GM23338 (cell line): ENCODE measurements at regions not wholly inside any gene's neighbourhood (a gene's known extent, or its start where the extent isn't known, plus 50 kb on each side); places are given as distances from the start of the nearest gene placed in this dataset.

Experiments
- ATAC-seq: fragments of 200-7000 bp; cut with Tn5 transposase; 3 replicates; pipeline ENCODE4 v1.9.1; 2020
- DNase-seq: peaks from one replicate; pipeline ENCODE4 v3.0.0-alpha.2; 2015; ENCODE audit warnings: low spot score
- H2AFZ ChIP-seq: fragments of 200-600 bp; sonication (generic); 2 replicates; pipeline ENCODE4 v1.8.0; 2016; ENCODE audit warnings: antibody characterized with exemption, mild to moderate bottlenecking, moderate library complexity
- H3F3A ChIP-seq: fragments of 200-600 bp; sonication (generic); replicated peaks from 2 replicates; pipeline ENCODE4 v1.8.0; 2017; ENCODE audit warnings: antibody characterized with exemption, mixed run types, low read depth
- H3K27ac ChIP-seq: fragments of 200-600 bp; sonication (generic); 2 replicates; pipeline ENCODE4 v1.6.1; 2016; ENCODE audit warnings: low read depth
- H3K27me3 ChIP-seq: fragments of 200-600 bp; sonication (generic); 2 replicates; pipeline ENCODE4 v1.8.0; 2016; ENCODE audit warnings: mild to moderate bottlenecking, mixed run types, moderate library complexity; ENCODE audit not compliant: insufficient read depth
- H3K36me3 ChIP-seq: fragments of 200-600 bp; sonication (generic); 2 replicates; pipeline ENCODE4 v1.8.0; 2016; ENCODE audit warnings: mild to moderate bottlenecking; ENCODE audit not compliant: insufficient read depth
- H3K4me1 ChIP-seq: fragments of 200-600 bp; sonication (generic); 2 replicates; pipeline ENCODE4 v1.8.0; 2016; ENCODE audit warnings: mild to moderate bottlenecking, moderate library complexity; ENCODE audit not compliant: insufficient read depth
- H3K4me2 ChIP-seq: fragments of 200-600 bp; sonication (generic); 2 replicates; pipeline ENCODE4 v1.7.1; 2017; ENCODE audit warnings: mixed run types
- H3K4me3 ChIP-seq: fragments of 200-600 bp; sonication (generic); 2 replicates; pipeline ENCODE4 v1.6.1; 2016; ENCODE audit warnings: mixed run types
- H3K79me2 ChIP-seq: fragments of 200-600 bp; sonication (generic); replicated peaks from 2 replicates; pipeline ENCODE4 v1.8.0; 2017; ENCODE audit warnings: mild to moderate bottlenecking; ENCODE audit not compliant: insufficient read depth
- H3K9me2 ChIP-seq: fragments of 200-600 bp; sonication (generic); 2 replicates; pipeline ENCODE4 v1.8.0; 2017; ENCODE audit not compliant: insufficient read depth
- H4K20me1 ChIP-seq: fragments of 200-600 bp; sonication (generic); replicated peaks from 2 replicates; pipeline ENCODE4 v1.8.0; 2017; ENCODE audit warnings: mild to moderate bottlenecking; ENCODE audit not compliant: insufficient read depth
- H3K27ac Mint-ChIP-seq: 2 replicates; pipeline ENCODE4 v1.8.0; 2020; ENCODE audit warnings: inconsistent platforms, mild to moderate bottlenecking, moderate library complexity, mixed read lengths
- H3K27me3 Mint-ChIP-seq: 3 replicates; pipeline ENCODE4 v1.8.0; 2022; ENCODE audit warnings: low read depth, mild to moderate bottlenecking, moderate library complexity, mixed read lengths, inconsistent platforms; ENCODE audit not compliant: insufficient read depth, poor library complexity
- H3K36me3 Mint-ChIP-seq: 3 replicates; pipeline ENCODE4 v1.8.0; 2021; ENCODE audit warnings: low read depth, mild to moderate bottlenecking, inconsistent platforms, moderate library complexity, mixed read lengths
- H3K4me1 Mint-ChIP-seq: 3 replicates; pipeline ENCODE4 v1.8.0; 2020; ENCODE audit warnings: mild to moderate bottlenecking, inconsistent platforms, mixed read lengths
- H3K4me3 Mint-ChIP-seq: 3 replicates; pipeline ENCODE4 v1.8.0; 2021; ENCODE audit warnings: moderate library complexity, mild to moderate bottlenecking, inconsistent platforms, mixed read lengths
- H3K9me3 Mint-ChIP-seq: 3 replicates; pipeline ENCODE4 v1.8.0; 2020; ENCODE audit warnings: moderate library complexity, mild to moderate bottlenecking, inconsistent platforms, mixed read lengths
- CREB1 ChIP-seq: fragments of 250-450 bp; sonication (Bioruptor Pico); IDR thresholded peaks from 2 replicates; pipeline ENCODE4 v1.5.0; 2020; ENCODE audit warnings: low read depth, mild to moderate bottlenecking, moderate library complexity
- CTCF ChIP-seq, 2 experiments: fragments of 200-600 bp in 1 of 2; sonication (generic) in 1 of 2; conservative IDR thresholded peaks; 2 replicates each; pipeline versions ENCODE4 v1.5.1 to v1.6.1; 2016 to 2017; ENCODE audit warnings: antibody characterized with exemption in 2 of 2, low read depth in 2 of 2, mild to moderate bottlenecking in 2 of 2, moderate library complexity in 1 of 2
- EZH2phosphoT487 ChIP-seq: fragments of 200-600 bp; sonication (generic); IDR thresholded peaks from one replicate; pipeline ENCODE4 v1.8.1; 2018; ENCODE audit warnings: antibody characterized with exemption; ENCODE audit not compliant: unreplicated experiment
- NANOG ChIP-seq: IDR thresholded peaks from 2 replicates; pipeline ENCODE4 v1.6.1; 2016; ENCODE audit warnings: antibody characterized with exemption, borderline replicate concordance
- REST ChIP-seq: IDR thresholded peaks from one replicate; pipeline ENCODE4 v1.6.1; 2018; ENCODE audit warnings: antibody characterized with exemption; ENCODE audit not compliant: unreplicated experiment
- STAT1 ChIP-seq: IDR thresholded peaks from one replicate; pipeline ENCODE4 v1.6.1; 2016; ENCODE audit warnings: antibody characterized with exemption; ENCODE audit not compliant: unreplicated experiment
- ZNF331 ChIP-seq: fragments of 250-450 bp; sonication (Bioruptor Pico); IDR thresholded peaks from 2 replicates; pipeline ENCODE4 v1.5.0; 2020; ENCODE audit warnings: low read depth, mild to moderate bottlenecking, moderate library complexity
- TF ChIP-seq, protein P1 (sequence below): IDR thresholded peaks from 2 replicates; pipeline ENCODE4 v1.6.1; 2016; ENCODE audit warnings: antibody characterized with exemption

DNA sequence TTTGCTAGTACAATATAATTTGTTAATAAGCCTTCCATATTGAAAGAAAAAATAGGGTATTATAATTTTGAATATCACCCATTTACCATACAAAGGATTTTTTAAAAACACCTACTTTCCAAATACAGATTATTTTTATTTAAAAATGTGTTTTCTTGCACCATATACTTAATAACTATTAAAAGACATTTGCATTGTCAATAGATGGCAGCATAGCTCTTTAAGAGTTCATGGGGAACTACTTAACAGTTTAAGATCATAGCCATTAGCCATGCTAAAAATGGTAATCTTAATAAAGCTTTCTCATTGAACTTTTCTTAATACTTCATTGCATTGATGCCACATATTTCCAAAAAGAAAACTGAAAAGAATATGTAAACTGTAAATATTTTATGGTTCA lies 1995.9 kb downstream of the C4orf33 start:
- Histone ChIP-seq H3K4me3 (no peak overlapping the region), H3K4me1 (no peaks in the 10 kb centered on the region), H3K79me2 (no peaks in the 10 kb centered on the region), H3K27me3 (no peaks in the 10 kb centered on the region), H3K9me2 (no peaks in the 10 kb centered on the region), H3F3A (no peaks in the 10 kb centered on the region), H2AFZ (no peak overlapping the region), H4K20me1 (no peaks in the 10 kb centered on the region), H3K36me3 (no peaks in the 10 kb centered on the region), H3K4me2 (no peak overlapping the region), H3K27ac (no peak overlapping the region)
- peak; percentile 74 for DNase-seq
- H3K36me3 Mint-ChIP-seq, result no peaks in the 10 kb centered on the region
- no peaks in the 10 kb centered on the region for H3K4me1 Mint-ChIP-seq
- no peaks in the 10 kb centered on the region for H3K27me3 Mint-ChIP-seq
- peak; percentile 26; the same call in 1 of the 3 replicates for ATAC-seq
- peak in 1 of 2 experiments; percentile 75; a peak in 3 of 4 replicates for TF ChIP-seq CTCF (conservative IDR thresholded peaks at IDR 0.05; ENCODE audit: low read depth in 2 of 2)
- no peak for TF ChIP-seq ZNF331 (CRISPR knock-in tag)
- H3K4me3 Mint-ChIP-seq, result no peak overlapping the region
- no peaks in the 10 kb centered on the region for H3K9me3 Mint-ChIP-seq
- no peak overlapping the region for H3K27ac Mint-ChIP-seq

DNA sequence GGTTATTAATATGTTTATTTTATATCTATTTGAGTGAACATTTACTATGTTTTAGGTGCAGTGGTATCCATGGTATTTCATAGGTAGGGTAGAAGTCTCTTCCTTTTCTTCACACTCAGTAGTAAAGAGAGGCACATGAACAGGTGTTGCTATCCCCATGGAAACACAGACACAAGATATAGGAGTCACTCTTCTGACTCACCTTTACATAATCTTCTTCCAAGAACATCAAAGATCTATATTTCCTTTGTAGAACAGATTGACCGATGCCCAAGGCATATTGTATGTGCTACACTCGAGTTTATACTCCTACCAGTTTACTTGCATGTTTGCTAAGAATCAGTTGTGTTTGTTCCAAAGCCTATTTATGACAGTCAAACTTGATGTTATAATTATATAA lies 1997.4 kb downstream of the C4orf33 start:
- Histone ChIP-seq H3K27me3 (no peaks in the 10 kb centered on the region), H3K4me2 (no peak overlapping the region), H3F3A (no peaks in the 10 kb centered on the region), H3K27ac (no peak overlapping the region), H3K4me3 (no peak overlapping the region), H3K79me2 (no peaks in the 10 kb centered on the region), H3K9me2 (no peaks in the 10 kb centered on the region), H2AFZ (no peak overlapping the region), H3K36me3 (no peaks in the 10 kb centered on the region), H3K4me1 (no peaks in the 10 kb centered on the region), H4K20me1 (no peaks in the 10 kb centered on the region)
- no peaks in the 10 kb centered on the region; the same call in 2 of the 3 replicates for H3K9me3 Mint-ChIP-seq
- DNase-seq, result no peak
- TF ChIP-seq STAT1, result no peak
- TF ChIP-seq, protein P1, sequence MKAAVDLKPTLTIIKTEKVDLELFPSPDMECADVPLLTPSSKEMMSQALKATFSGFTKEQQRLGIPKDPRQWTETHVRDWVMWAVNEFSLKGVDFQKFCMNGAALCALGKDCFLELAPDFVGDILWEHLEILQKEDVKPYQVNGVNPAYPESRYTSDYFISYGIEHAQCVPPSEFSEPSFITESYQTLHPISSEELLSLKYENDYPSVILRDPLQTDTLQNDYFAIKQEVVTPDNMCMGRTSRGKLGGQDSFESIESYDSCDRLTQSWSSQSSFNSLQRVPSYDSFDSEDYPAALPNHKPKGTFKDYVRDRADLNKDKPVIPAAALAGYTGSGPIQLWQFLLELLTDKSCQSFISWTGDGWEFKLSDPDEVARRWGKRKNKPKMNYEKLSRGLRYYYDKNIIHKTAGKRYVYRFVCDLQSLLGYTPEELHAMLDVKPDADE, result no peak
- no peak for ATAC-seq
- no peak overlapping the region for H3K27ac Mint-ChIP-seq
- H3K4me1 Mint-ChIP-seq, result no peaks in the 10 kb centered on the region
- no peak overlapping the region for H3K4me3 Mint-ChIP-seq
- H3K36me3 Mint-ChIP-seq, result no peaks in the 10 kb centered on the region
- no peaks in the 10 kb centered on the region for H3K27me3 Mint-ChIP-seq

DNA sequence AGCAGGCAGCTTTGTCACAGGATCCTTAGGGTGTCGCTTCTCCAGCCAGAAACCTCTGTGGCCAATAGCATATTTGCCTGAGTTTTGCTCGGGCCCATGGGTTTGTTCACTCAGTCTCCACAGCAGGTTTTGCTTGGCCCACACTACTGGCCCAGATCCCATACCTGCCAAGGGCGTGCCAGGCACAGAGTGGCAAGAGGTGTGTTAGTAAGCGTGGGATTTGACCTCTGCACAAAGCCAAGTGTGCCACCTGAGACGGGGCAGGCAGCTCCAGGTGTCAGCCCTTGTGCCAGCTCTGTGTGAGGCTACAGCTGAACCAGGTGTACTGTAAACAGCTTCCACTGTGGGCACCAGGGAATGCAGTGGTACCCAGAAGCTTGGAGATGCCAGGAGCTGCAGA lies 2003.0 kb downstream of the C4orf33 start:
- Mint-ChIP-seq H3K27ac (no peak overlapping the region), H3K27me3 (peaks cover 3% of the 10 kb centered on the region), H3K36me3 (peaks cover 38% of the 10 kb centered on the region), H3K9me3 (peaks cover 34% of the 10 kb centered on the region), H3K4me1 (no peaks in the 10 kb centered on the region), H3K4me3 (no peak overlapping the region)
- no peaks in the 10 kb centered on the region for H3K27me3 ChIP-seq
- H4K20me1 ChIP-seq, result no peaks in the 10 kb centered on the region
- H3K36me3 ChIP-seq, result no peaks in the 10 kb centered on the region; the same call in 1 of the 2 replicates
- no peak overlapping the region for H3K4me2 ChIP-seq
- H3F3A ChIP-seq, result no peaks in the 10 kb centered on the region
- H3K4me1 ChIP-seq, result no peaks in the 10 kb centered on the region
- ATAC-seq (no peak), DNase-seq (no peak)
- H3K4me3 ChIP-seq, result no peak overlapping the region
- H3K9me2 ChIP-seq, result peaks cover 5% of the 10 kb centered on the region
- H3K27ac ChIP-seq, result no peak overlapping the region
- H3K79me2 ChIP-seq, result no peaks in the 10 kb centered on the region
- TF ChIP-seq REST (no peak), CREB1 (CRISPR knock-in tag) (no peak), NANOG (no peak), EZH2phosphoT487 (no peak)
- H2AFZ ChIP-seq, result no peak overlapping the region
